GM19351 (cell line): ENCODE measurements at regions not wholly inside any gene's neighbourhood (a gene's known extent, or its start where the extent isn't known, plus 50 kb on each side); places are given as distances from the start of the nearest gene placed in this dataset.
A peak's percentile ranks its signal among the peaks of the same experiment; 100 is the strongest.
"Not testable (repeated sequence)": the region's sequence is repeated elsewhere in the genome, so short reads cannot be mapped to it uniquely, and the experiment has no call there.

ENCODE experiments used
- ATAC-seq: cut with Tn5 transposase; IDR thresholded peaks from one replicate; pipeline ENCODE4 v1.9.1; 2021; ENCODE audit warnings: mild to moderate bottlenecking, moderate library complexity; ENCODE audit not compliant: unreplicated experiment

DNA sequence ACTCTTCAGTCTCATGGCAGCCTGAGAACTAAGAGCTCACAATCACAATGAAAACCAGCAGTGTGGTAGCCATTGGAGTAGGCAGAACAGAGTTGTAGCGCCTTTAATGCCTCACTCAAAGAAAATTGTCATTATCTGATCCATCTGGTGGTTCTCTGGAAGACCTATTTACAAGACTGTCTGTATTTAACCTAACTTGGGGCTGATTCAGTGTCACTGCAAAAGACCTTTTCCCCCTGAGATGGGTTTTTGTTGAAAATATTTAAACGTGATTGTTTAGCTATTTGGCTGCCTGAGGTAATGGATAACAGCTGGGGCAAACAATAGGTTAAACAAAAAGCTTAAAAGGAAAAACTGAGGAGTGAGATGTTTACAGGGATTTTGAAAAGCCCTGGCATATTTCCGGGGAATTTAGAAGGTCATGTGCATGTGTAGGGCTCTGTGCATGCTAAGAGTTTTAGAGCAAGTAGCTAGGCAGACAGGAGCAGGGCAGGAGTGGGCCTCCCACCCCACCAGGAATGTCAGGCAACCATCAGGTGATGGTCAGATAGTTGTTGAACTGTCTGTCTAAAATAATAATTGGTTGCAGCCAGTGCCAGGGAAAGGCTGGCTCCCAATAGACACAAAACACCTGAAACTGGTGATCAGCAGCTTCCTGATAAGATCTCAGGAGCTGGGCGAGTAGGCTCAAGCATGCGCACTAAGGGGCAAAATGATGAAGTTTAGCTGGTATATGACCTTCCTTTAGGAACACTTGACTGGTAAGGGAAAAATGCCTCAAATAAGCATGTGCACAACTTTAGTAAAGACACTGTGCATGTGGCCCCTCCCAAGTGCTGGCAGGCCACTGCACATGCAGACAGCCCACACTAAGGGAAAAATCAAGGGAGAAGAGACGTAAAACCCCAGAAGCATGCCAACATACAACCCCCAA is 70.8 kb upstream of the AKIRIN2 start:
- no peak for ATAC-seq

DNA sequence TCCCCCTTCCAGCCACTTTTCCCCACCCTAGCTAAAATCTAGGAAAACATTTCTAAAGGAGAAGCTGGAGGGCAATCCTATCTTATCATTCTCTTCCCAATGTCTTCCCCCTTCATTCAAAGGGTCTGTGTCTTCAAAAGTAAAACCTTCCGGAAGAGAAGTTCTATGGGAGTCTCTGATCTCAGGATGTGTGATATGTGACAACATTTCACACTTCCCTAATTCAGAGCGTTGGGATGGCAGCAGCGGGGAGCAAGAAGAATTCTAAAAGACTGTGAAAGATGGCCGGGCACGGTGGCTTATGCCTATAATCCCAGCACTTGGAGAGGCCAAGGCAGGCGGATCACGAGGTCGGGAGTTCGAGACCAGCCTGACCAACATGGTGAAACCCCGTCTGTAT is 65.4 kb upstream of the AKIRIN2 start:
- no peak for ATAC-seq

DNA sequence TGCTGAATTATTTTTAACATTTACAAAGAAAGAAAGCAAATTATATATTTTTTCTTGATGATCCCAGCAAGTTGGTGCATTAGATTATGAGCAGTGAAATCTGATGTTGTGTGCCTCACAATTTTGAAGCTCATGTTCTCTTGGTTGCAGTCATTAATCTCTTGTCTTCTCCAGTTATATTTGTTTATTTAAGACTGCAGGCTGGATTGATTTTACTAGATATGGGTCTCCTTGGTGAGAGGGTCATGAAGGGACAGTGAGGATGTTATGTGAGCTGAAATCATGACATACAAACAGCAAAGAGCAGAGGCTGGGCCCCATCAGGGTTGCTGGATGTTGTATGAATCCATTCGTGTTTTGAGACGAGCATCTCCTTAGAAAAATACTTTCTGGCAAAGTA is 64.2 kb upstream of the AKIRIN2 start:
- no peak for ATAC-seq

DNA sequence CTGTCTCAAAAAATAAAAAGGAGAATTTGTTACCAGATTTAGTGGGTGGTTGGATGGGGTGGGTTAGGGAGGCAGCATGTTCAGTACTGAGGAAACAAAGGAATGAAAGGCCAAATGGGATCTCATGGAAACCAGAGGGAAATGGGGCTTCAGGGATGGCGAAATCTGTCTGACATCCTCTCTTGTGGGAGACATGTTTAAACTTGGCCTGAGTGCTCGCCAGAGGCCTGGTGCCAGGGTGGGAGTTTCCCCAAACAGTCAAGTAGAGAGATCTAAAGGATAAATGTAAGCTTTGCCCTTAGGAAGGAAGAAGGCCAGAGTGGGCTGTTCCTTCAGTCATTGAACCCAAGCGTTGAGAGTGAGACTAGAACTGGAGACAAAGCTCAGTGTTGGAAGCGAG is 61.9 kb upstream of the AKIRIN2 start:
- no peak for ATAC-seq

DNA sequence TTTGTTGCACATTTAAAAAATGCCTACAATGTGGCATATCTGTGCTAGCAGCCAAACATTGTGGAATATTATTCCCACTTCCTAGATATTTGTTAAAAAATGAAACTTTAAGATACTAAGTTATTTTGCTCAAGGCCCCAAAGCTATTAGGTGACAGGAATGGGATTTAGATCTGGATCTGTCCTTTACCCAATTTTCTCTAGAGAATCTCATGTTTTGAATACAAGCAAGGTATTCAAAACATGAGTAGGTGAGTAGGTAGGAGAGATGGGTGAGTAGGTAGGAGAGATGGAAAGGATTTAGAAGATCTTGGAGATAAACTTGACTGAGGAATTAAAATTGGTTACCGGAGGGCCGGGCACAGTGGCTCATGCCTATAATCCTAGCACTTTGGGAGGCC is 61.2 kb upstream of the AKIRIN2 start:
- ATAC-seq = no peak

DNA sequence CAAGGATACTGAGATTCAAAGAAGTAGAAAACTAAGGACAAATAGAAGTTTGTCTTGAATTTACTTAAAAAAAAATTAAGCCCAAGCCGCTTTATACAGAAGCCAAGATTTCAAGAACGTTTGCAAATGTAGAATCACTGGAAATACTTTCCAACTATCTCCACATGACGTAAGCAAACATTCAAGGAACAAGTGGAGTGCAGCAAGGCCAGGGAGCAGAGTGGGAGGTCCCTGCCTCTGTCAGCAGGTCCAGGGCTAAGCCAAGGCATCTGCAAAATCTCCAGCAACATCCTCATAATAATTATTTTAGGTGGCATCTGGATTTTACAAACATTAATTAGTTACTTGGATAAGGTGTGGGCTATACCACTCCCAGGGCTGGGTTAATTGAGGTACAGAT is 60.1 kb upstream of the AKIRIN2 start:
- ATAC-seq = no peak

DNA sequence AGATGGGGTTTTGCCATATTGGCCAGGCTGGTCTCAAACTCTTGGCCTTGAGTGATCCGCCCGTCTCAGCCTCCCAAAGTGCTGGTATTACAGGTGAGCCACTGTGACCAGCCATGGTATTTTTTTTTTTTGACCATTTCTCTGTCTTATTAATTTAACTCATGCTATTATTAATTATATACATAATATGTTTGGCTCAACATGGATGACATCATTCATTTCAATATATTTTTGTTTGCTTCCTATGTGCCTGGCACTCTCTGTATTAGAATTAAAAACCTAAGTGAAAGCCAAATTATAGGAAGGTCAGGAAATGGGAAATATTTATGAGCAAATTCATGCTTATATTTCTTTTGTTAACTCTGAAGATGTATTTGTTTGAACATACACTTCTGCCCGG is 55.8 kb upstream of the AKIRIN2 start:
- no peak for ATAC-seq

DNA sequence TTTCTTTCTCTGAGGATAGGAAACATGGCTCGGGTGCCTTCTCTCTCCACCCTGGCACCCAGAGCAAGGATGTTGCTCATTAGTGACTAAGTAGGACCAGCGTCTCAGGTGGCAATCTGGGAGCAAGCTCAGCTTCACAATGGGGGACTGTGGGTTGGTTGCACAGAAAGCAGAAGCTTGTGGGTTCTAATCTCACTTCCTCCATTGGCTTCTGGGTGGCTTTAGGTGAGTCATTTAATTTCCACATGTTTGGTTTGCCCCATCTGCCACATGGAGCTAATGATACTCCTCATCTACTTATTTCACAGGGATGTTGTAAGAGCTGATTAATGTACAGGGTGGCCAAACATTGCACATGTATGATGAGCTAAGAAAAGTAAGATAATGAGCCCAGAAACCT is 54.8 kb upstream of the AKIRIN2 start:
- ATAC-seq = peak; percentile 90

DNA sequence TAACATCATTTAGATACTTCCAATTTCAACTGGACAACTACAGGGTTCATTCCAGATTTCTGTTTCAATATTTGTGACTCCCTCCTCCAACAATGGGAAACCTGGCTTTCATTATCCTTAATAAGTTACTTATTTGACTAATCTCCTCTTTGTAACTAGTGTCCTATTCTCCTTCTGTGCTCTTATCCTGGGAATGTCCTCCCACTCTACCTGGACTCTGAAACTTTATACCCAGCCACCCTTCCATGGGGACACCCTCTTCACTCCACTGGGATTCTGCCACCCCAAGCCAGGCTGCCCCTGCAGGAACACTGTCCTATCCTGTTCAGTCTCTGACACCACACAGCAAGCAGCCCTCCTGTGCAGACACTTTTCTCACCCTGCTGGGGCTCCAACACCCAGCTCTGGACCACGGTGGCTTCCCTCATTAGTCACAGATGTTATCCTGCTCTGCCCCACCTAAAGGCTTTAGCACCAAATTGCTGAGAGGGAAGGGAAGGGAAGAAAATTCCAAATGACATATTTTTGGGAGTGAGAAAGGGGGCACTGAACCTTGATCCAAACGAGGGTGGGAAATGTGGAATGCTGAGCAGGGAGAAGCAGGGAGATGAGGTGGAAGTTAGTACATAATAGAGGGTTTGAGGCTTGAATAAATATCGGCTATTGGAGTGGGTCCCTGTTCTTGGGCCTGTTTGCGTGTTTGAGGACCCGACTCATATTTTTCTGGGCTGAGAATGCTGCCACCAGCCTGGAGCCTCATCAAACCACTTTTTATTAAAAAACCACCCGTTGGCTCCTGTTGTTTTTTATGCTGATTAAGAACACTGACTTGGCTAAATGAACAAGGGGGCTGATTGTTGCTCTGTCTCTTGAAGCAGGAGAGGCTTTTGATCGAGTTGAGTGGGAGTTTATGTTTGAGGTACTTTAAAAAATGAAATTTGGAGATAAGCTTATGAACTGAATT is 54.0 kb upstream of the AKIRIN2 start:
- ATAC-seq = no peak

DNA sequence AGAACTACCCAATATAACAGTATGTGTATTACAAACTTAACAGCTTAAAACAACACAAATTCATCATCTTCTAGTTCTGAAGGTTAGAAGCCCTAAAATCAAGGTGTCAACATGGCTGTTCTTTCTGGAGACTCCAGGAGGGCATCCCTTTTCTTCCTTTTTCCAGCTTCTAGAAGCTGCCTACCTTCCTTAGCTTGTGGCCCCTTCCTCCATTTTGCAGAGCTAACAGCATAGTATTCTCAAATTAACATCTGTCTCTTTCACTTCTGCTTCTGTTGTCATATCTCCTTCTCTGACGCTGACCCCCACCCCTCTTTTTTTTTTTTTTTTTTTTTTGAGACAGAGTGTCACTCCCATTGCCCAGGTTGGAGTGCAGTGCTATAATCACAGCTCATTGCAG is 52.8 kb upstream of the AKIRIN2 start:
- peak; percentile 56 for ATAC-seq

DNA sequence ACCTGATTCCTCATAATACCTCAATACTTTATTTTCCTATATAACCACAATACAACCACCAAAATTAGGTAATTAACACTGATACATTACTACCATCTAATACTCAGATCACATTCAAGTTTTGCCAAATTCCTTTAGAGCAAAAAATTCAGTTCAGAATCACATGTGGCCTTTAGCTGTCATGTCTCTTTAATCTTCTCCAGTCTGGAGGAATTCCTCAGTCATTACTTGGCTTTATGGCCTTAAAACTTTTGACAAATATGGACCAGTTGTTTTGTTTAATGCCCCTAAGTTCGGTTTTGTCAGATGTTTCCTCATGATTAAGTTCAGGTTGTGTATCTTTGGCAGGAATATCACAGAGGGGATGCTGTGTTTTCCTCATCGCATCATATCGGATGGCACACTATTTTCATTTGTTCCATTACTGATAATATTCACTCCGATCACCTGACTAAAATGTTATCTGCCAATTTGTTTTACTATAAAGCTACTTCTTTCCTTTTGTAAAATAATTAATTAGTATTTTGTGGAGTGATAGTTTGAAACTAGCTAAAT is 51.2 kb upstream of the AKIRIN2 start:
- ATAC-seq = no peak

DNA sequence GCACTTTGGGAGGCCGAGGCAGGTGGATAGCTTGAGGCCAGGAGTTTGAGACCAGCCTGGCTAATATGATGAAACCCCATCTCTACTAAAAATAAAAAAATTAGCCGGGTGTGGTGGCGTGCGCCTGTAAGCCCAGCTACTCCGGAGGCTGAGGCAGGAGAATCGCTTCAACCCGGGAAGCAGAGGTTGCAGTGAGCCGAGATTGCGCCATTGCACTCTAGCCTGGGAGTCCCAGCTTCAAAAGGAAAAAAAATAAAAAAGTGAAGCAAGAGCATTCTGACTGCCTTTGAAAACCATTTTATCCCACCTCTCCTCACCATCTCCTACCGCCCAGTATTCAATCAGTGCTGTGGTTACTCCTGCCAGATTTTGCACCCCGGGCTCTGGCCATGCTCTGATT is 50.5 kb upstream of the AKIRIN2 start:
- ATAC-seq = not testable (repeated sequence)
